RKO (cell line): ENCODE measurements at regions not wholly inside any gene's neighbourhood (a gene's known extent, or its start where the extent isn't known, plus 50 kb on each side); places are given as distances from the start of the nearest gene placed in this dataset.

Experiments used
- DNase-seq: peaks from one replicate; pipeline ENCODE4 v3.0.0-alpha.2; 2016; ENCODE audit warnings: low spot score

DNA sequence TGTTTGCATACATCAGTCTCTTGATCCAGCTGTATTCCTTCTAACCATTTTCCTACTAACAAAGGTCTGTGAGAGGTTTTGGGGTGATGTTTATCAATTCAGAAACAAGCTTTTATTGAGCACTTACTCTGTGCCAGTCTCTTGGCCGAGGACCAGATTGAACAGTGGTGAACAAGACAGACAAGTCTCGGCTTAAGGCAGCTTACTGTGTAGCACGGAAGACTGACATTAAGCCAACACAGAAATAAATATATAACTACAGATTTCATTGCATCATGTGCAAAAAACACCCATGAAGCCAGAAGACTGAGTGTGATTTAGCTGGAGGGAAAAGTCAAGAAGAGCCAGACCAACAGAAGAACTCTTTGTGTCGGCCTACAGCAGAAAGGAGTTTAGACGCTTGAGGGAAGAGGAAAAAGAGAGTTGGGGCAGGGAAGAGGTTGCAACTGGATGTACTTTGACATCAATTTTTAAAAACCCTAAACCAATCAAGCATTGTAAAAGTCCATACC lies 549.6 kb upstream of the CITED2 start:
- no peak for DNase-seq

DNA sequence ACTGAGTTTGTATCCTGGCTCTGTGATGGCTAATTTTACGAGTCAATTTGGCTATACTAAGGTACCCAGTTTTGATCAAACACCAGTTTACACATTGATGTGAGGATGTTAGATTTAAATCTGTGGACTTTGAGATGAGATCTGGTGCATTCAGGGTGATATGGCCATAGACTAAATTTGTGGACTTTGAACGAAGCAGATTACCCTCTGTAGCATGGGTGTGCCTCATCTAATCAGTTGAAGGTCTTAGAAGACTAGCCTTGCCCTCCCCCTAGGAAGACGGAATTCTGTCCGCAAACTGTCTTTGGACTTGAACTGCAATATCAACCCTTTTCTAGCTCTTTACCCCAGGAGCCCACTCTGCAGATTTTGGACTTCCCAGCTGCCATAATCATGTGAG lies 547.8 kb upstream of the CITED2 start:
- no peak for DNase-seq

- DNase-seq = no peak
Measured at GRCh38 chr6:139920776-139921100, 546.3 kb upstream of the CITED2 start.

GRCh38 chr6:139920027-139920775 lies 545.8 kb upstream of the CITED2 start:
- DNase-seq = no peak

GRCh38 chr6:139919107-139920026 lies 544.9 kb upstream of the CITED2 start:
- DNase-seq = no peak

- no peak for DNase-seq
Measured at GRCh38 chr6:139917951-139918630, 543.6 kb upstream of the CITED2 start.

DNA sequence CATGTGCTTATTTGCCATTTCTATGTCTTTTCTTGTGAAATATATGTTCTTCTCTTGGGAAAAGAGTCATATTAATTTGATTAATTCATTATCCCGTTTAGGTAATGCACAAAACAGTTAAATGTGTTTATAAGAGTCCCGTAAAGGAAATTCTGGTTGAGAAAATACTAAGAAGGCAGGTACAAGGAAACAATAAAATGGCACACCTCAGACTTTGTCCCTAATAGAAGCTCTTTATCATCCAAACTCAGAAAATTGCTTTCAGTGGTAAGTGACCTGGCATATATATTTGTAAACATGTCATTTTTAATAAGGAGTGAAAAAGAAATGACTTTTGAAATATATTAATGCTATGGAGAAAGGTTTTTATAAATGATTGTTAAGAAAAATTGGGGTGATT lies 540.5 kb upstream of the CITED2 start:
- no peak for DNase-seq

- DNase-seq = no peak
Measured at GRCh38 chr6:139912735-139913400, 538.4 kb upstream of the CITED2 start.

- no peak for DNase-seq
Measured at GRCh38 chr6:139909992-139910391, 535.5 kb upstream of the CITED2 start.

GRCh38 chr6:139905404-139906052 lies 531.1 kb upstream of the CITED2 start:
- no peak for DNase-seq

GRCh38 chr6:139904568-139904967 lies 530.1 kb upstream of the CITED2 start:
- DNase-seq = no peak

- DNase-seq = no peak
Measured at GRCh38 chr6:139904158-139904533, 529.7 kb upstream of the CITED2 start.

GRCh38 chr6:139903411-139904157 lies 529.1 kb upstream of the CITED2 start:
- DNase-seq = no peak

DNA sequence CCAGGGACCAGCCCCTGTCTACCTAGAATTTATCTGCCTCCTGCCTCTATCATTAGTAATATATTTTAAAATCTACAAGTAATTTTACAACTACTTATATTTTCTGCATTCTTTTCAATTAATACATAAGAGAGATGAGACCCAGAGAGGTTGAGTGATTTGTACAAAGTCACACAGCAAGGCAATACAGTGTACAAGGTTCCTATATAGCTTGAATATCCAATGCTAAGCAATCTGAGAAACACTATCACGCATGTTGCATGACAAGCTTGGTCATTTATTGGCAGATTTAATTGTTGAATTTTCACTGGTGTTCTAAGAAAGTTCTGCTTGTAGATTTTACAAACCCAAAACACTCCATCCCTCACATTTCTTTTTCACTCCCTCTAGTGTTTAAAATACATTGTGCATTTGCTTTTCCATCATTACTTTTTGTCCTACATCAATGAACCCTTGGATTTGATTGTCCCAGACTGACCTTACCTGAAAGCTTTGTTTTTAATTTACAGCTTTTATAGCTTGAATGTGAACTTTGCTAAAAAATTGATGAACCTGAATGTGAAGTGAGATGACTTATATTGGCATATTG lies 520.9 kb upstream of the CITED2 start:
- no peak for DNase-seq

DNA sequence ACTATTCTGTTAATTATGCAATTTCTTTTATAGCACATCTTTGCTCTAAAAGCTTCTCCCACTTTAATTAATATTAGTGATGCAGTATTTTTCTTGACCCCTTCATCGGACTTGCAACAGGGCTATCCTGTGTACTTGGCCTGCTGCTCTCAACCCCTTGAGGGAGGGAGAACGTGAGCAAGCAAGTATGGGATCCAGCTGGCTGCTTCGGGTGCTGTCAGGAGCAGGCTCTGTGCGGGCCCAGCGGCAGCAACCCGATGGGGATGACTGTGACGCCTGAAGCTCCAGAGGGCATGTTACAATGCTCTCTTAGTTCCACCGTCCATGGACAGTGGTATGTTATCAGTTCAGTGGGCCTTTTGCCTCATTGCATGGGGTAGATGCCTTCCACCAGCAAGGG lies 519.8 kb upstream of the CITED2 start:
- DNase-seq = no peak

DNA sequence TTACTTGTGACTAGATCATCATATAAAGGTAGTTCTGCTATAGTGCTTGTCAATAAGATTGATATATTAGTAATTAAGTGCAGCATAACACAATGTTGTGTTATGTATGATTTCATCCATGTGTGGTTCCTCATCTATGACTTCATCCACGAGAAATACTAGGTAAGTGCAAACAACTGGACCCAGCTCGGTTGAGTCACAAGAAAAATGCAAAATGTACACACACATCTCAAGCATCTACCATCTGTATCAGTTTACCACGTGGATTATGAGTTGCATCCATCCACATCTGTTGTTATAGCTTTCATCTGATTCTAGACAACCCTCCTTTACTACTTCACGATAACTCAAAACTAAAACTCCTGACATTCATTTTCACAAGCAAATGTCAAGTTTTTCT lies 517.0 kb upstream of the CITED2 start:
- peak; percentile 9 for DNase-seq

DNA sequence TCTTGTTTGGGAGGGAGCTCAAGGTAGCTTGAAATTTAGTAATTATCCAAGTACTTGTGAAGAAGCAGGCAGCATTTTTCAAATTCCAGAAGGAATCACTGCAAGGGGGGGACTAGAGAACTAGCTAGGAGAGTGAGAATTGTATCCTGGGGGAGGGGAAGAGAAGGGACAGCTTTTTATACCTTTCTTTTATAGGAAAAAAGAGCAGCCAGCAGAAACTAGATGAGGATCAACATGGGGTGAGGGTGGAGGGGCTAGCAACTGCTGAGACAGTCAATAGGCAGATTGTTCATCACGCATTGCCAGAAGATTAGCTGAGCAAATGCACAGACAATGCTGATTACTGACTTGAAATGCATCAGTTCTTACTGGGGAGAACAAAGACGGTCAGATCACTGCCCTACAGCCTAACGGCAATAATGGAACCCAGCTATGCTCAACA lies 514.3 kb upstream of the CITED2 start:
- DNase-seq = no peak

- DNase-seq = no peak
Measured at GRCh38 chr6:139887275-139887674, 512.8 kb upstream of the CITED2 start.

- DNase-seq = no peak
Measured at GRCh38 chr6:139886396-139886795, 511.9 kb upstream of the CITED2 start.

DNA sequence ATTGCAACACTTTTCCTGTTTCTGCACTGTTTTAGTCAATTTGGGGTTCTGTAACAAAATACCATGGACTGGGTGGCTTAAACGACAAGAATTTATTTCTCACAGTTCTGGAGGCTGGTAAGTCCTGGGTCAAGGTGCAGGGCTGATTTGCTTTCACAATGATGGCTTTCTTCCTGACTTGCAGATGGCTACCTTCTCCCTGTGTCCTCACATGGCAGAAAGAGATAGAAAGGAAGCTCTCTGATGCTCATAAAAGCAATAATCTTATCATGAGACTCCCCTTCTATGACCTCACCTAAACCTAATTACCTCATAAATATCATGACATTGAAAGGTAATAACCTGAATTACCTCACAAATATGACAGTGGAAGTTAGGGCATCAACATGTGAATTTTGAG lies 511.5 kb upstream of the CITED2 start:
- DNase-seq = no peak
